ENCODE measurements at regions not wholly inside any gene's neighbourhood (a gene's known extent, or its start where the extent isn't known, plus 50 kb on each side); places are given as distances from the start of the nearest gene placed in this dataset.

GRCh38 chr11:95374105-95374504 lies 143.1 kb upstream of the SESN3 start:
- TF ChIP-seq MXI1 (IDR thresholded peaks at IDR 0.05; ENCODE audit: borderline replicate concordance, low read depth, low read length) (no peak), SMC3 (IDR thresholded peaks at IDR 0.05; ENCODE audit: low read depth, low read length) (no peak), POLR2A (IDR thresholded peaks at IDR 0.05; ENCODE audit: low read depth, low read length) (no peak), ELK1 (IDR thresholded peaks at IDR 0.05; ENCODE audit: borderline replicate concordance, low read depth, low read length) (no peak), RFX5 (IDR thresholded peaks at IDR 0.05; ENCODE audit: low read depth, low read length) (no peak), NFE2L2 (IDR thresholded peaks at IDR 0.05; ENCODE audit: low read depth, low read length) (no peak), MAFK (IDR thresholded peaks at IDR 0.05; ENCODE audit: low read depth, low read length) (no peak), USF2 (IDR thresholded peaks at IDR 0.05; ENCODE audit: low read depth, low read length) (no peak), RAD21 (IDR thresholded peaks at IDR 0.05; ENCODE audit: low read length) (no peak), BHLHE40 (IDR thresholded peaks at IDR 0.05; ENCODE audit: low read depth, low read length) (no peak), CEBPB (IDR thresholded peaks at IDR 0.05; ENCODE audit: low read depth, low read length) (no peak), MAZ (IDR thresholded peaks at IDR 0.05; ENCODE audit: borderline replicate concordance, low read depth, low read length) (no peak), CTCF (conservative IDR thresholded peaks at IDR 0.05; ENCODE audit: low read depth, low read length) (no peak), FOS (IDR thresholded peaks at IDR 0.05; ENCODE audit: low read depth, low read length) (no peak), RCOR1 (IDR thresholded peaks at IDR 0.05; ENCODE audit: insufficient replicate concordance, low read length) (no peak), CHD1 (IDR thresholded peaks at IDR 0.05; ENCODE audit: low read depth, low read length) (no peak)
- no peak overlapping the region for H2AFZ ChIP-seq (replicated peaks; ENCODE audit: low read length, poor library complexity)
- no peak overlapping the region for H3K23ac ChIP-seq (ENCODE audit: low read depth, low read length)
- no peak overlapping the region for H4K5ac ChIP-seq (ENCODE audit: low read depth, low read length)
- H3K36me3 ChIP-seq (ENCODE audit: control insufficient read depth, insufficient read depth, low read length) = no peaks in the 10 kb centered on the region
- H3K14ac ChIP-seq (replicated peaks; ENCODE audit: low read depth, low read length) = no peak overlapping the region
- BruUV-seq (replicated peaks) = no TSS peak
- H4K8ac ChIP-seq (ENCODE audit: low read depth in 2 of 2, low read length in 2 of 2) = no peak overlapping the region
- dilution Hi-C loops (cut with HindIII; ENCODE audit: low sequenced_read_pairs, unreplicated experiment) (no loop called here), in situ Hi-C loops (cut with MboI; ENCODE audit: low sequenced_read_pairs) (no loop called here), intact Hi-C loops (cut with micrococcal nuclease) (no loop called here)
- no peaks in the 10 kb centered on the region for H3K9me1 ChIP-seq (ENCODE audit: insufficient read depth, low read length)
- H4K20me1 ChIP-seq (ENCODE audit: insufficient read depth, low read length) = no peaks in the 10 kb centered on the region
- no peak overlapping the region for H3K4ac ChIP-seq (ENCODE audit: low read depth, low read length)
- POLR2A ChIA-PET (ENCODE audit: unreplicated experiment) = no interaction called here
- peaks cover 5% of the 10 kb centered on the region for H3K27me3 ChIP-seq (ENCODE audit: control insufficient read depth, insufficient read depth, low read length)
- H3K27ac ChIP-seq (ENCODE audit: insufficient read depth, low read length) = no peak overlapping the region
- no peak overlapping the region for H2AK9ac ChIP-seq (replicated peaks; ENCODE audit: low read depth, low read length, poor library complexity)
- H3K56ac ChIP-seq (ENCODE audit: extremely low read depth, insufficient read depth, low read length) = no peak overlapping the region
- H3K18ac ChIP-seq (ENCODE audit: low read depth, low read length) = no peak overlapping the region
- no peaks in the 10 kb centered on the region for H3K9me3 ChIP-seq (ENCODE audit: control insufficient read depth, insufficient read depth, low read length)
- H2BK15ac ChIP-seq (ENCODE audit: low read depth, low read length) = no peak overlapping the region
- no peak overlapping the region for H2BK20ac ChIP-seq (ENCODE audit: low read depth, low read length)
- H3K9ac ChIP-seq (ENCODE audit: low read depth, low read length) = no peak overlapping the region
- H3K79me1 ChIP-seq (ENCODE audit: low read depth in 1 of 2, low read length in 2 of 2) = no peaks in the 10 kb centered on the region
- no peaks in the 10 kb centered on the region for H3K4me1 ChIP-seq (ENCODE audit: control insufficient read depth, insufficient read depth, low read length)
- no peak overlapping the region for H4K91ac ChIP-seq (ENCODE audit: insufficient read depth, low read depth, low read length)
- no peak overlapping the region for H2BK120ac ChIP-seq (ENCODE audit: low read depth, low read length)
- DNase-seq (no peak), ATAC-seq (ENCODE audit: low read depth) (no peak)
- WGBS, 2 experiments (ENCODE audit: extremely low coverage in 2 of 2, insufficient read length in 1 of 2) = 88% methylated on average over 1 of the region's 4 CpGs; no CpG with 5 or more reads in 1 of the 2 experiments
- CTCF ChIA-PET = no interaction called here
- H3K4me3 ChIP-seq (ENCODE audit: insufficient read depth, low read depth, low read length) = no peak overlapping the region
- no peak overlapping the region for H2AK5ac ChIP-seq (ENCODE audit: low read depth, low read length)
- H2BK5ac ChIP-seq (ENCODE audit: low read depth, low read length, poor library complexity, severe bottlenecking) = no peak overlapping the region
- no peak overlapping the region for H3K4me2 ChIP-seq (ENCODE audit: low read depth, low read length)

Measured in IMR-90 (cell line).